Astrocyte (in vitro differentiated cells and primary cell): ENCODE measurements at regions not wholly inside any gene's neighbourhood (a gene's known extent, or its start where the extent isn't known, plus 50 kb on each side); places are given as distances from the start of the nearest gene placed in this dataset.

ENCODE experiments used
- DNase-seq: peaks from one replicate; pipeline ENCODE4 v3.0.0-alpha.2; 2010; ENCODE audit warnings: low read depth
- FAIRE-seq: peaks from 2 replicates; lab custom pipeline; 2011; peaks lifted over from hg19 to GRCh38; lab: Jason Lieb, UNC
- H2AFZ ChIP-seq: 2 replicates; pipeline ENCODE4 v1.6.0; 2012; ENCODE audit warnings: low read depth, low read length, inconsistent platforms
- H3K27ac ChIP-seq: 2 replicates; pipeline ENCODE4 v1.5.1; 2011; ENCODE audit warnings: low read depth, low read length, inconsistent platforms
- H3K27me3 ChIP-seq: 2 replicates; pipeline ENCODE4 v1.6.0; 2011; ENCODE audit warnings: low read length, inconsistent platforms; ENCODE audit not compliant: insufficient read depth
- H3K36me3 ChIP-seq: 2 replicates; pipeline ENCODE4 v1.5.1; 2011; ENCODE audit warnings: low read length, inconsistent platforms; ENCODE audit not compliant: insufficient read depth
- H3K4me1 ChIP-seq: 2 replicates; pipeline ENCODE4 v1.5.1; 2011; ENCODE audit warnings: low read length, inconsistent platforms; ENCODE audit not compliant: insufficient read depth
- H3K4me2 ChIP-seq: 2 replicates; pipeline ENCODE4 v1.6.0; 2012; ENCODE audit warnings: low read length, inconsistent platforms
- H3K4me3 ChIP-seq: 2 replicates; pipeline ENCODE4 v1.5.1; 2011; ENCODE audit warnings: low read depth, mild to moderate bottlenecking, low read length, inconsistent platforms; ENCODE audit not compliant: insufficient read depth
- H3K79me2 ChIP-seq: 2 replicates; pipeline ENCODE4 v1.6.0; 2012; ENCODE audit warnings: mild to moderate bottlenecking, low read length, inconsistent platforms; ENCODE audit not compliant: insufficient read depth
- H3K9ac ChIP-seq: 2 replicates; pipeline ENCODE4 v1.6.0; 2012; ENCODE audit warnings: mild to moderate bottlenecking, low read length, inconsistent platforms
- H3K9me3 ChIP-seq: 2 replicates; pipeline ENCODE4 v1.5.1; 2012; ENCODE audit warnings: low read depth, mild to moderate bottlenecking, low read length, inconsistent platforms; ENCODE audit not compliant: insufficient read depth
- H4K20me1 ChIP-seq: 2 replicates; pipeline ENCODE4 v1.6.0; 2012; ENCODE audit warnings: low read length, inconsistent platforms; ENCODE audit not compliant: insufficient read depth
- H3K27ac Mint-ChIP-seq: one replicate; pipeline ENCODE4 v1.8.0; 2021; ENCODE audit warnings: mild to moderate bottlenecking, mixed read lengths; ENCODE audit not compliant: unreplicated experiment
- H3K27me3 Mint-ChIP-seq: one replicate; pipeline ENCODE4 v1.8.0; 2021; ENCODE audit warnings: low read depth, mixed read lengths; ENCODE audit not compliant: unreplicated experiment
- H3K36me3 Mint-ChIP-seq: one replicate; pipeline ENCODE4 v1.8.0; 2021; ENCODE audit warnings: low read depth, mixed read lengths; ENCODE audit not compliant: unreplicated experiment
- H3K4me1 Mint-ChIP-seq: one replicate; pipeline ENCODE4 v1.8.0; 2021; ENCODE audit warnings: low read depth, mixed read lengths; ENCODE audit not compliant: unreplicated experiment
- H3K4me3 Mint-ChIP-seq: one replicate; pipeline ENCODE4 v1.8.0; 2021; ENCODE audit warnings: mild to moderate bottlenecking, moderate library complexity, mixed read lengths; ENCODE audit not compliant: unreplicated experiment
- H3K9me3 Mint-ChIP-seq: one replicate; pipeline ENCODE4 v1.8.0; 2021; ENCODE audit warnings: mild to moderate bottlenecking, mixed read lengths; ENCODE audit not compliant: unreplicated experiment
- EZH2 ChIP-seq: IDR thresholded peaks from 2 replicates; pipeline ENCODE4 v1.6.1; 2012; ENCODE audit warnings: mild to moderate bottlenecking, low read length, inconsistent platforms; ENCODE audit not compliant: insufficient read depth
- TF ChIP-seq, protein P1 (sequence below): IDR thresholded peaks from 2 replicates; pipeline ENCODE4 v1.5.1; 2011; ENCODE audit warnings: low read depth, mild to moderate bottlenecking, inconsistent platforms, low read length, moderate library complexity; ENCODE audit not compliant: insufficient read depth

DNA sequence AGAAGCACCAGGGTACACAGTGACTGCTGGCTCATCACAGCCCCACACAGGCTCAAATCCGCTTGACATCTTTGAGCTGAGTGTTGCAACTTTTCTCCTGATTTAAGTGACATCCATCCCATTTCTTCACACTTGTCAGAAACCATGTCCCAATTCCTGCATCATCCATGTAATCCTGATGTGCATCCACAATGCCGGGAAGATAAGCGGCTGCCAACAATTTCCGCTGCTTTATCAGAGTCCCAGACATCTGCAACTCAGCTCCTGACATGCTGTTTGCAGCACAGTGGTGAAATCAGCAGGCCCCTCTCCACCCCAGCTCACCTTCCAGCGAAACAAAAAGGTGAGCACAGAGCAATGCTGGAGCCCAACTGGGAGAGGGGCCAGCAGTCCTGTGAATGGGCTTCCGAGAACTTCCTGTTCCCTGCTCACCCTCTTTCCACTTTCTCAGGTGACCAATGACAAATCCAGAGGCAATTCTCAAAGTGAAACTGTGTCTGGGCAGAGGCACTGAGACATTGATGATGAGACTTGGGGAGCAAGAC, 581.0 kb downstream of the AJAP1 start:
- Histone ChIP-seq H3K4me2 (no peak overlapping the region), H4K20me1 (no peaks in the 10 kb centered on the region), H2AFZ (no peak overlapping the region), H3K27ac (no peak overlapping the region), H3K36me3 (no peaks in the 10 kb centered on the region), H3K79me2 (no peaks in the 10 kb centered on the region), H3K27me3 (no peaks in the 10 kb centered on the region), H3K9ac (no peak overlapping the region), H3K9me3 (peaks cover 7% of the 10 kb centered on the region), H3K4me3 (no peak overlapping the region), H3K4me1 (no peaks in the 10 kb centered on the region)
- no peak overlapping the region for H3K4me3 Mint-ChIP-seq
- no peak overlapping the region for H3K27ac Mint-ChIP-seq
- peaks cover 9% of the 10 kb centered on the region for H3K27me3 Mint-ChIP-seq
- DNase-seq = no peak
- H3K9me3 Mint-ChIP-seq = peaks cover 5% of the 10 kb centered on the region
- no peaks in the 10 kb centered on the region for H3K36me3 Mint-ChIP-seq
- TF ChIP-seq, protein P1, sequence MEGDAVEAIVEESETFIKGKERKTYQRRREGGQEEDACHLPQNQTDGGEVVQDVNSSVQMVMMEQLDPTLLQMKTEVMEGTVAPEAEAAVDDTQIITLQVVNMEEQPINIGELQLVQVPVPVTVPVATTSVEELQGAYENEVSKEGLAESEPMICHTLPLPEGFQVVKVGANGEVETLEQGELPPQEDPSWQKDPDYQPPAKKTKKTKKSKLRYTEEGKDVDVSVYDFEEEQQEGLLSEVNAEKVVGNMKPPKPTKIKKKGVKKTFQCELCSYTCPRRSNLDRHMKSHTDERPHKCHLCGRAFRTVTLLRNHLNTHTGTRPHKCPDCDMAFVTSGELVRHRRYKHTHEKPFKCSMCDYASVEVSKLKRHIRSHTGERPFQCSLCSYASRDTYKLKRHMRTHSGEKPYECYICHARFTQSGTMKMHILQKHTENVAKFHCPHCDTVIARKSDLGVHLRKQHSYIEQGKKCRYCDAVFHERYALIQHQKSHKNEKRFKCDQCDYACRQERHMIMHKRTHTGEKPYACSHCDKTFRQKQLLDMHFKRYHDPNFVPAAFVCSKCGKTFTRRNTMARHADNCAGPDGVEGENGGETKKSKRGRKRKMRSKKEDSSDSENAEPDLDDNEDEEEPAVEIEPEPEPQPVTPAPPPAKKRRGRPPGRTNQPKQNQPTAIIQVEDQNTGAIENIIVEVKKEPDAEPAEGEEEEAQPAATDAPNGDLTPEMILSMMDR = no peak
- no peak for TF ChIP-seq EZH2
- FAIRE-seq = no peak
- no peaks in the 10 kb centered on the region for H3K4me1 Mint-ChIP-seq

DNA sequence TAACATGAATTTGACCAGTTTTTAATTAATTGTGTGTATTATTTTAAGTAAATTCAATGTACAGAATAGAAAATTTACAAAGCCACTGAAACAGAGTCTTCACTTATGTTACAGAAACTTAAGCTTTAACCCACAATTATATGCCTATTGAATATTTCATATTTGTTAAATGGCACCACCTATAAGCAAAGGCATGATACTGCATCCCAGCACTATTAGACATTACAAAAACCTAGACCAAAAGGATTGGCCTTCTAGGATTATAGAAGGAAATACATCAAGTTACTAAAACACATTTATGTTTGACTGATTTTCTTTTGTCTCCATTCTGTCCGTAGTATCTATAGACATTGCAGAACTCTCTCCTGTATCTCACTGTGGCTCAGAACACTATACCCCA, 578.1 kb downstream of the AJAP1 start:
- Histone ChIP-seq H3K27me3 (no peaks in the 10 kb centered on the region), H3K9ac (no peak overlapping the region), H3K4me3 (no peak overlapping the region), H3K36me3 (no peaks in the 10 kb centered on the region), H3K27ac (no peak overlapping the region), H3K79me2 (no peaks in the 10 kb centered on the region), H4K20me1 (no peaks in the 10 kb centered on the region), H3K4me1 (no peaks in the 10 kb centered on the region), H3K9me3 (peaks cover 7% of the 10 kb centered on the region), H2AFZ (no peak overlapping the region), H3K4me2 (no peak overlapping the region)
- Mint-ChIP-seq H3K9me3 (peaks cover 5% of the 10 kb centered on the region), H3K36me3 (no peaks in the 10 kb centered on the region), H3K4me3 (no peak overlapping the region), H3K27ac (no peak overlapping the region), H3K27me3 (peaks cover 9% of the 10 kb centered on the region), H3K4me1 (no peaks in the 10 kb centered on the region)
- DNase-seq (no peak), FAIRE-seq (no peak)
- TF ChIP-seq, protein P1 = no peak
- TF ChIP-seq EZH2 = no peak

DNA sequence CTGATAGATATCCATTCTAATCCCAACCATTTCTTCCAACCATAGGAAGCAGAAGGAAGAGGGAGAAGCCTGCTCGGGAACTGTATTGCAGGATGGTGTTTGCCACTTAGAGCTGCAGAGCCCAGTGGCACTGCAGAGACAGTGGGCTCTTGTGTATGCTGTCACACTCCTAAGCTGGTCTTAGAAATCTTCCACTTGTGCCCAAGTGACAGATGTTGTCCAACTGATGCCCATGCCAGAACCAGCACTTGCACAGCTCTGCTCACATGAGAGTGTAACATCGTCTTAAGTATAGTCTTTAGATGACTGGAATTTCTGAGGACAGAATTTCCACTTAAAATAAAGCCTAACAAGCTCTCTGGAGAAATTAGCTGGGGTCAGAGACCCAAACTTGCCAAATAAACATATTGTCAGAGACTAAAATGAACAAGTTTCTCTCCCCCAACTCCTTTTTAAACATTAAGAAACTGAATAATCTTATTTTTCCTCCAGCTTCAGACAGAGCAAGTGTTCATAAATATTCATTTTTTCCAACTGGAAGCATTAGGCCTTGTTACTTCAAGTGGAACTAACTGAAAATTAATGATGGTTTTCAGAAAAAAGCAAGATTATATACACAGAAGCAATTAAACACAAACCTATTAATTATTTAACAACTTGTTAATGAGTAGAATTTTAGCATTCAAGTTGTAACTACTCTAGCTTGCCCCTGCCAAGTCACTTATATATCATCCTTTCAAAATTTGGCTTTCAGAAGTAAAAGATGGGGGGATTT, 577.3 kb downstream of the AJAP1 start:
- no peaks in the 10 kb centered on the region for H3K79me2 ChIP-seq
- H4K20me1 ChIP-seq = no peaks in the 10 kb centered on the region
- peaks cover 7% of the 10 kb centered on the region for H3K9me3 ChIP-seq
- Mint-ChIP-seq H3K4me3 (no peak overlapping the region), H3K36me3 (no peaks in the 10 kb centered on the region), H3K27ac (no peak overlapping the region), H3K9me3 (peaks cover 5% of the 10 kb centered on the region), H3K27me3 (peaks cover 3% of the 10 kb centered on the region), H3K4me1 (no peaks in the 10 kb centered on the region)
- no peak overlapping the region for H3K27ac ChIP-seq
- H3K36me3 ChIP-seq = no peaks in the 10 kb centered on the region
- H3K27me3 ChIP-seq = no peaks in the 10 kb centered on the region
- no peak overlapping the region for H3K4me3 ChIP-seq
- H3K4me2 ChIP-seq = no peak overlapping the region
- FAIRE-seq (no peak), DNase-seq (no peak)
- H3K9ac ChIP-seq = no peak overlapping the region
- H2AFZ ChIP-seq = no peak overlapping the region
- TF ChIP-seq, protein P1 = no peak
- TF ChIP-seq EZH2 = no peak
- no peaks in the 10 kb centered on the region for H3K4me1 ChIP-seq
